DND-41 (cell line): ENCODE measurements at regions not wholly inside any gene's neighbourhood (a gene's known extent, or its start where the extent isn't known, plus 50 kb on each side); places are given as distances from the start of the nearest gene placed in this dataset.

Experiments used
- ATAC-seq: fragments of 200-7000 bp; cut with Tn5 transposase; 3 replicates; pipeline ENCODE4 v1.9.1; 2021; ENCODE audit warnings: low read depth; ENCODE audit not compliant: insufficient read depth
- DNase-seq: peaks from one replicate; pipeline ENCODE4 v3.0.0-alpha.2; 2020
- H2AFZ ChIP-seq: 2 replicates; pipeline ENCODE4 v1.6.0; 2012; ENCODE audit warnings: low read depth, low read length
- H3K27ac ChIP-seq: 2 replicates; pipeline ENCODE4 v1.5.1; 2012; ENCODE audit warnings: low read length, inconsistent platforms
- H3K27me3 ChIP-seq: fragments of 200-600 bp; sonication (generic); 2 replicates; pipeline ENCODE4 v1.6.0; 2012; ENCODE audit warnings: low read length, mild to moderate bottlenecking, inconsistent platforms; ENCODE audit not compliant: insufficient read depth, poor library complexity
- H3K36me3 ChIP-seq: 2 replicates; pipeline ENCODE4 v1.5.1; 2012; ENCODE audit warnings: low read length, inconsistent platforms; ENCODE audit not compliant: insufficient read depth
- H3K4me1 ChIP-seq: 2 replicates; pipeline ENCODE4 v1.5.1; 2012; ENCODE audit warnings: mild to moderate bottlenecking, low read length; ENCODE audit not compliant: insufficient read depth
- H3K4me2 ChIP-seq: 2 replicates; pipeline ENCODE4 v1.6.0; 2012; ENCODE audit warnings: mild to moderate bottlenecking, moderate library complexity, low read length, inconsistent platforms; ENCODE audit not compliant: insufficient read depth
- H3K4me3 ChIP-seq, 2 experiments: fragments of 200-600 bp in 1 of 2; shearing (Covaris generic) in 1 of 2; 2 replicates each; pipeline ENCODE4 v1.5.1; 2012 to 2016; ENCODE audit warnings: inconsistent platforms in 2 of 2, low read length in 2 of 2, mild to moderate bottlenecking in 2 of 2, low read depth in 1 of 2, moderate library complexity in 1 of 2
- H3K79me2 ChIP-seq: 2 replicates; pipeline ENCODE4 v1.6.0; 2012; ENCODE audit warnings: low read length, inconsistent platforms; ENCODE audit not compliant: insufficient read depth
- H3K9ac ChIP-seq: 2 replicates; pipeline ENCODE4 v1.6.0; 2012; ENCODE audit warnings: low read depth, mild to moderate bottlenecking, inconsistent platforms, low read length, moderate library complexity
- H3K9me3 ChIP-seq: 2 replicates; pipeline ENCODE4 v1.5.1; 2012; ENCODE audit warnings: low read length, moderate library complexity, mild to moderate bottlenecking, inconsistent platforms; ENCODE audit not compliant: insufficient read depth, severe bottlenecking
- H4K20me1 ChIP-seq: 2 replicates; pipeline ENCODE4 v1.6.0; 2012; ENCODE audit warnings: low read length; ENCODE audit not compliant: insufficient read depth
- CTCF ChIP-seq: IDR thresholded peaks from 2 replicates; pipeline ENCODE4 v1.5.1; 2012; ENCODE audit warnings: borderline replicate concordance, low read length, moderate library complexity, mild to moderate bottlenecking; ENCODE audit not compliant: poor library complexity, severe bottlenecking; ENCODE audit errors: extremely low read depth
- EZH2 ChIP-seq: IDR thresholded peaks from 3 replicates; pipeline ENCODE4 v1.6.1; 2012; ENCODE audit warnings: borderline replicate concordance, low read depth, mild to moderate bottlenecking, moderate library complexity, low read length, inconsistent platforms; ENCODE audit not compliant: severe bottlenecking

GRCh38 chr13:67353941-67354340 lies 123.8 kb upstream of the PCDH9 start:
- H3K4me2 ChIP-seq, result no peak overlapping the region
- no peak overlapping the region for H3K27ac ChIP-seq
- H3K4me3 ChIP-seq, result no peak overlapping the region

GRCh38 chr13:67353031-67353430 lies 122.9 kb upstream of the PCDH9 start:
- H4K20me1 ChIP-seq, result no peaks in the 10 kb centered on the region
- no peak overlapping the region for H3K9ac ChIP-seq
- no peaks in the 10 kb centered on the region for H3K4me1 ChIP-seq
- no peaks in the 10 kb centered on the region for H3K36me3 ChIP-seq
- ATAC-seq (no peak), DNase-seq (no peak)
- TF ChIP-seq CTCF (no peak), EZH2 (no peak)
- no peaks in the 10 kb centered on the region for H3K79me2 ChIP-seq
- H3K4me3 ChIP-seq, result no peak overlapping the region
- no peak overlapping the region for H3K4me2 ChIP-seq
- no peaks in the 10 kb centered on the region for H3K9me3 ChIP-seq
- no peak overlapping the region for H3K27ac ChIP-seq
- no peaks in the 10 kb centered on the region for H3K27me3 ChIP-seq
- H2AFZ ChIP-seq, result no peak overlapping the region

More at GRCh38 chr13:67353941-67354340, 123.8 kb upstream of the PCDH9 start:
- no peak overlapping the region for H2AFZ ChIP-seq
- H3K4me1 ChIP-seq, result no peaks in the 10 kb centered on the region
- DNase-seq (no peak), ATAC-seq (no peak)
- no peaks in the 10 kb centered on the region for H3K27me3 ChIP-seq
- no peaks in the 10 kb centered on the region for H3K36me3 ChIP-seq
- no peaks in the 10 kb centered on the region for H3K9me3 ChIP-seq
- TF ChIP-seq EZH2, result no peak
- TF ChIP-seq CTCF, result no peak
- no peak overlapping the region for H3K9ac ChIP-seq
- no peaks in the 10 kb centered on the region for H4K20me1 ChIP-seq
- H3K79me2 ChIP-seq, result no peaks in the 10 kb centered on the region

- no peak for DNase-seq
- H3K9me3 ChIP-seq, result no peaks in the 10 kb centered on the region
- H3K79me2 ChIP-seq, result no peaks in the 10 kb centered on the region
- no peak overlapping the region for H3K9ac ChIP-seq
- H3K27ac ChIP-seq, result no peak overlapping the region
- H3K27me3 ChIP-seq, result no peaks in the 10 kb centered on the region
- no peak overlapping the region for H2AFZ ChIP-seq
- H3K4me2 ChIP-seq, result no peak overlapping the region
- no peaks in the 10 kb centered on the region for H3K4me1 ChIP-seq
- TF ChIP-seq EZH2 (no peak), CTCF (no peak)
- no peak overlapping the region for H3K4me3 ChIP-seq
- H3K36me3 ChIP-seq, result no peaks in the 10 kb centered on the region
- no peak for ATAC-seq
- no peaks in the 10 kb centered on the region for H4K20me1 ChIP-seq
Measured at GRCh38 chr13:67351909-67352308, 121.8 kb upstream of the PCDH9 start.

- Histone ChIP-seq H3K27ac (no peak overlapping the region), H3K27me3 (no peaks in the 10 kb centered on the region), H2AFZ (no peak overlapping the region), H4K20me1 (no peaks in the 10 kb centered on the region), H3K9me3 (no peaks in the 10 kb centered on the region), H3K4me2 (no peak overlapping the region), H3K4me3 (no peak overlapping the region), H3K4me1 (no peaks in the 10 kb centered on the region), H3K9ac (no peak overlapping the region), H3K36me3 (no peaks in the 10 kb centered on the region), H3K79me2 (no peaks in the 10 kb centered on the region)
- no peak for TF ChIP-seq EZH2
- TF ChIP-seq CTCF, result no peak
- ATAC-seq (no peak), DNase-seq (no peak)
Measured at GRCh38 chr13:67351114-67351513, 121.0 kb upstream of the PCDH9 start.
